Loucy (cell line): ENCODE measurements at regions not wholly inside any gene's neighbourhood (a gene's known extent, or its start where the extent isn't known, plus 50 kb on each side); places are given as distances from the start of the nearest gene placed in this dataset.

Source experiments
- H2AFZ ChIP-seq: fragments of 200-600 bp; sonication (generic); 2 replicates; pipeline ENCODE4 v1.6.0; 2016; ENCODE audit warnings: antibody characterized with exemption, mild to moderate bottlenecking, low read length, moderate library complexity
- H3F3A ChIP-seq: fragments of 200-600 bp; 2 replicates; pipeline ENCODE4 v1.6.0; 2016; ENCODE audit warnings: antibody characterized with exemption, low read depth, mild to moderate bottlenecking
- H3K27me3 ChIP-seq: fragments of 200-600 bp; sonication (generic); 2 replicates; pipeline ENCODE4 v1.6.1; 2014; ENCODE audit warnings: low read length, mild to moderate bottlenecking; ENCODE audit not compliant: insufficient read depth, poor library complexity, severe bottlenecking
- H3K36me3 ChIP-seq: fragments of 200-600 bp; sonication (generic); 2 replicates; pipeline ENCODE4 v1.6.1; 2016; ENCODE audit warnings: low read length; ENCODE audit not compliant: insufficient read depth
- H3K4me1 ChIP-seq: fragments of 200-600 bp; sonication (generic); 2 replicates; pipeline ENCODE4 v1.5.1; 2014; ENCODE audit warnings: low read length, mild to moderate bottlenecking; ENCODE audit not compliant: insufficient read depth, poor library complexity, severe bottlenecking
- H3K4me2 ChIP-seq: fragments of 200-600 bp; sonication (generic); 2 replicates; pipeline ENCODE4 v1.6.0; 2014; ENCODE audit warnings: antibody characterized with exemption, low read length, low read depth, mild to moderate bottlenecking; ENCODE audit not compliant: poor library complexity, severe bottlenecking
- H3K4me3 ChIP-seq: fragments of 200-600 bp; sonication (generic); 2 replicates; pipeline ENCODE4 v1.5.1; 2014; ENCODE audit warnings: low read length, mild to moderate bottlenecking, mixed read lengths; ENCODE audit not compliant: poor library complexity, severe bottlenecking
- H3K79me2 ChIP-seq: fragments of 200-600 bp; sonication (generic); 2 replicates; pipeline ENCODE4 v1.6.1; 2014; ENCODE audit warnings: low read length; ENCODE audit not compliant: insufficient read depth
- H3K9ac ChIP-seq: fragments of 200-600 bp; sonication (generic); 2 replicates; pipeline ENCODE4 v1.6.0; 2014; ENCODE audit warnings: mild to moderate bottlenecking, low read depth, low read length, moderate library complexity; ENCODE audit not compliant: poor library complexity, severe bottlenecking
- H3K9me2 ChIP-seq: fragments of 200-600 bp; sonication (generic); replicated peaks from 2 replicates; pipeline ENCODE4 v1.6.1; 2016; ENCODE audit warnings: low read depth, low read length, mixed read lengths
- H3K9me3 ChIP-seq: fragments of 200-600 bp; sonication (generic); 2 replicates; pipeline ENCODE4 v1.6.1; 2014; ENCODE audit warnings: mild to moderate bottlenecking, antibody characterized with exemption, low read length, low read depth; ENCODE audit not compliant: insufficient read depth
- H4K20me1 ChIP-seq: fragments of 200-600 bp; sonication (generic); 2 replicates; pipeline ENCODE4 v1.6.0; 2014; ENCODE audit warnings: antibody characterized with exemption, low read length, mild to moderate bottlenecking; ENCODE audit not compliant: insufficient read depth, poor library complexity, severe bottlenecking
- CTCF ChIP-seq: fragments of 200-600 bp; sonication (generic); conservative IDR thresholded peaks from 2 replicates; pipeline ENCODE4 v1.5.1; 2014; ENCODE audit warnings: mild to moderate bottlenecking, antibody characterized with exemption, low read length
- EZH2phosphoT487 ChIP-seq: fragments of 200-600 bp; IDR thresholded peaks from 2 replicates; pipeline ENCODE4 v1.6.1; 2018; ENCODE audit warnings: antibody characterized with exemption, mild to moderate bottlenecking, moderate library complexity, borderline replicate concordance

- no peaks in the 10 kb centered on the region for H3K36me3 ChIP-seq
- H3K4me3 ChIP-seq: no peak overlapping the region
- H3K4me1 ChIP-seq: peaks cover 8% of the 10 kb centered on the region
- H3K9ac ChIP-seq: no peak overlapping the region
- H2AFZ ChIP-seq: no peak overlapping the region
- TF ChIP-seq CTCF (no peak), EZH2phosphoT487 (no peak)
- H3K9me2 ChIP-seq: no peaks in the 10 kb centered on the region
- H3K9me3 ChIP-seq: no peaks in the 10 kb centered on the region
- no peaks in the 10 kb centered on the region for H3K27me3 ChIP-seq
- no peaks in the 10 kb centered on the region for H4K20me1 ChIP-seq
- no peaks in the 10 kb centered on the region for H3F3A ChIP-seq
- H3K79me2 ChIP-seq: no peaks in the 10 kb centered on the region
- no peak overlapping the region for H3K4me2 ChIP-seq
These were observed 136.9 kb downstream of the IRF8 start for GRCh38 chr16:86035906-86036305.

- no peak for TF ChIP-seq CTCF
- no peak for TF ChIP-seq EZH2phosphoT487
- H3F3A ChIP-seq: no peaks in the 10 kb centered on the region
- no peaks in the 10 kb centered on the region for H3K36me3 ChIP-seq
- no peak overlapping the region for H3K4me3 ChIP-seq
- H4K20me1 ChIP-seq: no peaks in the 10 kb centered on the region
- H3K4me2 ChIP-seq: no peak overlapping the region
- H2AFZ ChIP-seq: no peak overlapping the region
- H3K9ac ChIP-seq: no peak overlapping the region
- no peaks in the 10 kb centered on the region for H3K9me2 ChIP-seq
- H3K9me3 ChIP-seq: no peaks in the 10 kb centered on the region
- H3K4me1 ChIP-seq: peaks cover 8% of the 10 kb centered on the region
- no peaks in the 10 kb centered on the region for H3K27me3 ChIP-seq
- no peaks in the 10 kb centered on the region for H3K79me2 ChIP-seq
These were observed 139.3 kb downstream of the IRF8 start for GRCh38 chr16:86037999-86038925.

DNA sequence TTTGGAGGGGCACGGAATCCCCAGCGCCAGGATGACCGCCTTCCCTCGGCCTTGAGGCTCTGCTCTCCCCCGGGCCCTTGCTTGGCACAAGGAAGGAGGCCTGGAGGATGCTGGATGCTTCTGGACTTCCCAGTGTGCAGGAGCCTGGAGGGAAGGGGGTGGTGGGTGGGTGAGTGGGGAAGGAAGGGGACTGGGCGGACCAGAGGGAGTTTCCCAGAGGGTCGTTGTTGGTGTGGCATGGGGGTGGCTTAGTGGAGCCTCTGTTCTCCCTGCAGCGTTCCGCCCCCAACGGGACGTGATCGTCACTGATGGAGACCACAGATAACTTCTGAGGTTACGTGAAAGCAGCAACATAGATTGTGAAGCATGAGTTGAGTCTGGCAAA is 140.0 kb downstream of the IRF8 start:
- no peak overlapping the region for H3K4me2 ChIP-seq
- no peak overlapping the region for H3K4me3 ChIP-seq
- no peaks in the 10 kb centered on the region for H3K9me2 ChIP-seq
- H3K27me3 ChIP-seq: no peaks in the 10 kb centered on the region
- peaks cover 8% of the 10 kb centered on the region for H3K4me1 ChIP-seq
- H3F3A ChIP-seq: no peaks in the 10 kb centered on the region
- no peaks in the 10 kb centered on the region for H4K20me1 ChIP-seq
- H3K36me3 ChIP-seq: no peaks in the 10 kb centered on the region
- no peaks in the 10 kb centered on the region for H3K79me2 ChIP-seq
- no peak overlapping the region for H2AFZ ChIP-seq
- no peak overlapping the region for H3K9ac ChIP-seq
- no peak for TF ChIP-seq CTCF
- TF ChIP-seq EZH2phosphoT487: no peak
- no peaks in the 10 kb centered on the region for H3K9me3 ChIP-seq
